ENCODE measurements at regions not wholly inside any gene's neighbourhood (a gene's known extent, or its start where the extent isn't known, plus 50 kb on each side); places are given as distances from the start of the nearest gene placed in this dataset.

DNA sequence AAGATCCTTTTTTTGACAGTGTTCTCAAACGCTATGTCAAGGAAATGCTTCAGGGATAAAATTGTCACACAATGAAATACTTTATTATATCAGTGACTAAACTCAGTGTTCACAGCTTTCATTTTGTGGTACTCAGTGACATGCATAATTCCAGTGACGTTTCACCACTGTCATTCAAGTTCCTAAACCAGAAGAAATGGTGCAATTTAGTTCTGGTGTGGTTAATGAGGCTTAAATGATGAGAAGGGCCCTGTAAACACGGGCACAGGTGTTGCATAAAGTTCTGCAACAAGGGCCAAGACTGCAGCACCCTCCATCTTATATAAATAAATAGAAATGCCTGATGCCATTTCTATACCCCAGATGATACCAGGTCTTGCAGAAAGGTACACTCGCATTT, 1247.1 kb downstream of the GATA3 start:
- ATAC-seq: no peak
- H3K36me3 ChIP-seq: no peaks in the 10 kb centered on the region
- no peak for DNase-seq
- intact Hi-C loops (cut with DNase I): loop anchor here in 1 of 2 donors (10.0 kb wide), 1 partner anchor 1427 kb away; no protein-coding TSS in a partner anchor
- no peaks in the 10 kb centered on the region for H3K4me1 ChIP-seq
- H3K27me3 ChIP-seq: no peaks in the 10 kb centered on the region
- H3K4me3 ChIP-seq: no peak overlapping the region
- TF ChIP-seq CTCF (IDR thresholded peaks at IDR 0.05): no peak
- no peaks in the 10 kb centered on the region for H3K9me3 ChIP-seq
- H3K27ac ChIP-seq: no peak overlapping the region

GRCh38 chr10:9302140-9302746, 1247.8 kb downstream of the GATA3 start:
- intact Hi-C loops (cut with DNase I): loop anchor here in 1 of 2 donors (10.0 kb wide), 1 partner anchor 1427 kb away; no protein-coding TSS in a partner anchor
- no peaks in the 10 kb centered on the region for H3K4me1 ChIP-seq
- H3K9me3 ChIP-seq: no peaks in the 10 kb centered on the region
- H3K36me3 ChIP-seq: no peaks in the 10 kb centered on the region
- peak in 2 of 4 donors; percentile 48 to 55 for DNase-seq
- peak; percentile 65 for ATAC-seq
- H3K4me3 ChIP-seq: no peak overlapping the region
- peaks cover 0 to 5% of the 10 kb centered on the region in 2 donors for H3K27me3 ChIP-seq
- H3K27ac ChIP-seq: no peak overlapping the region
- TF ChIP-seq CTCF (IDR thresholded peaks at IDR 0.05): peak in 1 of 2 donors; percentile 33

- Histone ChIP-seq H3K9me3 (no peaks in the 10 kb centered on the region), H3K4me3 (no peak overlapping the region), H3K36me3 (no peaks in the 10 kb centered on the region), H3K4me1 (no peaks in the 10 kb centered on the region), H3K27ac (no peak overlapping the region), H3K27me3 (peaks cover 0 to 13% of the 10 kb centered on the region in 2 donors)
- ATAC-seq (peak; percentile 41), DNase-seq (peak in 2 of 4 donors; percentile 11 to 25)
- peak in 1 of 2 donors; percentile 25 for TF ChIP-seq CTCF (IDR thresholded peaks at IDR 0.05)
- intact Hi-C loops (cut with DNase I): loop anchor here in 1 of 2 donors (10.0 kb wide), 1 partner anchor 1430 kb away; no protein-coding TSS in a partner anchor
These were observed 1250.6 kb downstream of the GATA3 start for GRCh38 chr10:9305018-9305655.

DNA sequence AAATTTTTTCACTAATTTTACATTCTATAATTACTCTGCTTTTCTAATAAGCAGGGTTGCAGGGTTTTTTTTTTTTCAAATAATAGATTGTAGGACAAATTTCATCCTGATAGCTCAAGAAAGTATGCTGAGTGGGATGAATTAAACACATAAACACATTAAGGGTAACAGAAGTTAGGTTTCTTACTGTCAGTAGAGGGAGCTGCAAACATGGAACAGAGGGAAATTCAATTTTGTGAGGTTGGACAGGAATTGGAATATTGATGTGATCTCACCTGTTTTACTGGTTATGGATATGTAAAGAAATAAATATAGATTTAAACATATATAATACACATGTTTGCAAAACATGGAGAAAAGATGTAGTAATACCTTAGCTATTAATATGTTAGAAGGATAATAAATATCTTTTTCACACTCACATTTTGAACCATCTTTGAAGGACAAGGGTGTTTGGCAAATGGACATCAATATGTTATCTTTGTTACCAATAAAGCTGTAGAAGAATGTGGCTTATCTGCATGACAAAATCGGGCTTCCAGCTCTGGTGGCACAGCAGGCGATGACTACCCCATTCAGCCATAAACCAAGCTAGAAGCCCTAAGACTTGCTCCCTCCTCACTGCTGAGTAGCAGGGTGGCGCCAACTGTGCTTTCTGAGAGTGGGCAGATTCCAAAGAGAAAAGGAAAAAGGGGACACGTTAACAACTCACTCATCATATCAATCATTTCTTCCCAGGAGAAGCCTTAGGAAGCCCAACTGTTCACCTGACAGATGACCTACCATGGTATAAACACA, 1257.4 kb downstream of the GATA3 start:
- Histone ChIP-seq H3K27me3 (peaks cover 0 to 12% of the 10 kb centered on the region in 2 donors), H3K36me3 (no peaks in the 10 kb centered on the region), H3K9me3 (no peaks in the 10 kb centered on the region), H3K4me1 (no peaks in the 10 kb centered on the region), H3K4me3 (no peak overlapping the region), H3K27ac (no peak overlapping the region)
- no peak for TF ChIP-seq CTCF (IDR thresholded peaks at IDR 0.05)
- ATAC-seq (no peak), DNase-seq (no peak)
- intact Hi-C loops (cut with DNase I): no loop called here

GRCh38 chr10:9315292-9315691, 1260.8 kb downstream of the GATA3 start:
- TF ChIP-seq CTCF (IDR thresholded peaks at IDR 0.05): no peak
- ATAC-seq: no peak
- no peaks in the 10 kb centered on the region for H3K27me3 ChIP-seq
- no peak for DNase-seq
- H3K36me3 ChIP-seq: no peaks in the 10 kb centered on the region
- no peaks in the 10 kb centered on the region for H3K9me3 ChIP-seq
- intact Hi-C loops (cut with DNase I): no loop called here
- H3K27ac ChIP-seq: no peak overlapping the region
- H3K4me1 ChIP-seq: no peaks in the 10 kb centered on the region
- no peak overlapping the region for H3K4me3 ChIP-seq
